NB4 (cell line): ENCODE measurements at regions not wholly inside any gene's neighbourhood (a gene's known extent, or its start where the extent isn't known, plus 50 kb on each side); places are given as distances from the start of the nearest gene placed in this dataset.

Source experiments
- CTCF ChIP-seq: IDR thresholded peaks from one replicate; pipeline ENCODE4 v1.5.1; 2012; ENCODE audit warnings: low read depth, low read length
- MAX ChIP-seq: IDR thresholded peaks from 2 replicates; pipeline ENCODE4 v1.6.1; 2011; ENCODE audit warnings: low read depth, low read length
- MYC ChIP-seq: IDR thresholded peaks from 2 replicates; pipeline ENCODE4 v1.6.1; 2011; ENCODE audit warnings: low read depth, low read length
- POLR2A ChIP-seq: IDR thresholded peaks from 2 replicates; pipeline ENCODE4 v1.6.1; 2011; ENCODE audit warnings: mild to moderate bottlenecking; ENCODE audit not compliant: insufficient read length; ENCODE audit errors: extremely low read depth

- TF ChIP-seq CTCF = no peak
- no peak for TF ChIP-seq MYC
- no peak for TF ChIP-seq POLR2A
- no peak for TF ChIP-seq MAX
Measured at GRCh38 chr7:19403691-19404090, 258.5 kb upstream of the FERD3L start.
